ENCODE measurements at regions not wholly inside any gene's neighbourhood (a gene's known extent, or its start where the extent isn't known, plus 50 kb on each side); places are given as distances from the start of the nearest gene placed in this dataset.

DNA sequence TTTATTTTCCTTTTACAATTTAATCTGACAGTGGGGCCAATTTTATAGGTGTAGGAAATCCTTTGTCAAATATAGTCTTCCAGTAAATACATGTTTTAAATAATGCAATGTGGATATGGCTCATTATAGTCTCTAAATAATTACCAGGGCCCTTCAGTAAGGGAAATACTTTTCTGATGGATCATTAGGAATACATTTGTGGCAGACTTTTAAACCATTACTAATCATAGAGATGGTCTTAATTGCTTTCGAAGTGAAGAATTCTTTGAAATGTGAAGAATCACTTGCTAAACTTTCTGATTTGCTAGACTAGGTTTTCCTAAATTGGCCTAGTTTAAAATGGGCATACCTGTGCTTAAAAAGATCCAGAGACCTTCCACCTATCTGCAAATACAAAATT is 105.6 kb upstream of the ELL2 start:
- ATAC-seq (no peak), DNase-seq (no peak)
- no peaks in the 10 kb centered on the region for H3K27me3 Mint-ChIP-seq

GRCh38 chr5:96066386-96066719 is 104.7 kb upstream of the ELL2 start:
- H3K9me3 Mint-ChIP-seq = no peaks in the 10 kb centered on the region
- ATAC-seq (no peak), DNase-seq (no peak)
- no peaks in the 10 kb centered on the region for H3K36me3 Mint-ChIP-seq (ENCODE audit: low read depth)
- no peaks in the 10 kb centered on the region for H3K27me3 Mint-ChIP-seq
- peak overlapping the region; percentile 25 for H3K4me3 Mint-ChIP-seq
- peaks cover 71% of the 10 kb centered on the region for H3K4me1 Mint-ChIP-seq
- H3K27ac Mint-ChIP-seq = peak overlapping the region; percentile 91

More for the DNA sequence above, 105.6 kb upstream of the ELL2 start:
- Mint-ChIP-seq H3K4me1 (peaks cover 74% of the 10 kb centered on the region), H3K9me3 (no peaks in the 10 kb centered on the region), H3K36me3 (ENCODE audit: low read depth) (no peaks in the 10 kb centered on the region), H3K27ac (peak overlapping the region; percentile 87), H3K4me3 (no peak overlapping the region)

- Mint-ChIP-seq H3K9me3 (no peaks in the 10 kb centered on the region), H3K27ac (peak overlapping the region; percentile 91), H3K27me3 (peaks cover 3% of the 10 kb centered on the region), H3K4me3 (peak overlapping the region; percentile 25), H3K36me3 (ENCODE audit: low read depth) (no peaks in the 10 kb centered on the region), H3K4me1 (peaks cover 66% of the 10 kb centered on the region)
- ATAC-seq (peak; percentile 86), DNase-seq (no peak)
Observed at GRCh38 chr5:96065685-96066385, 104.2 kb upstream of the ELL2 start.

GRCh38 chr5:96064877-96065276 is 103.2 kb upstream of the ELL2 start:
- Mint-ChIP-seq H3K9me3 (no peaks in the 10 kb centered on the region), H3K36me3 (ENCODE audit: low read depth) (no peaks in the 10 kb centered on the region), H3K27me3 (peaks cover 3% of the 10 kb centered on the region), H3K27ac (peak overlapping the region; percentile 91), H3K4me1 (peaks cover 60% of the 10 kb centered on the region), H3K4me3 (peak overlapping the region; percentile 1)
- ATAC-seq = peak; percentile 49
- DNase-seq = no peak

GRCh38 chr5:96062836-96063235 is 101.2 kb upstream of the ELL2 start:
- no peak overlapping the region for H3K4me3 Mint-ChIP-seq
- H3K27me3 Mint-ChIP-seq = peaks cover 4% of the 10 kb centered on the region
- DNase-seq = no peak
- ATAC-seq = no peak
- no peaks in the 10 kb centered on the region for H3K9me3 Mint-ChIP-seq
- H3K36me3 Mint-ChIP-seq (ENCODE audit: low read depth) = no peaks in the 10 kb centered on the region
- peak overlapping the region; percentile 46 for H3K27ac Mint-ChIP-seq
- H3K4me1 Mint-ChIP-seq = peaks cover 55% of the 10 kb centered on the region

GRCh38 chr5:96058084-96058483 is 96.4 kb upstream of the ELL2 start:
- H3K36me3 Mint-ChIP-seq (ENCODE audit: low read depth) = no peaks in the 10 kb centered on the region
- H3K27ac Mint-ChIP-seq = no peak overlapping the region
- DNase-seq = no peak
- no peak overlapping the region for H3K4me3 Mint-ChIP-seq
- H3K27me3 Mint-ChIP-seq = peaks cover 19% of the 10 kb centered on the region
- ATAC-seq = no peak
- H3K9me3 Mint-ChIP-seq = no peaks in the 10 kb centered on the region
- H3K4me1 Mint-ChIP-seq = peaks cover 35% of the 10 kb centered on the region

- peaks cover 25% of the 10 kb centered on the region for H3K4me1 Mint-ChIP-seq
- DNase-seq = no peak
- peak; percentile 62 for ATAC-seq
- H3K27me3 Mint-ChIP-seq = peaks cover 19% of the 10 kb centered on the region
- peak overlapping the region; percentile 25 for H3K4me3 Mint-ChIP-seq
- H3K9me3 Mint-ChIP-seq = no peaks in the 10 kb centered on the region
- peaks cover 2% of the 10 kb centered on the region for H3K36me3 Mint-ChIP-seq (ENCODE audit: low read depth)
- H3K27ac Mint-ChIP-seq = peak overlapping the region; percentile 76
Observed at GRCh38 chr5:96054311-96055030, 92.8 kb upstream of the ELL2 start.

DNA sequence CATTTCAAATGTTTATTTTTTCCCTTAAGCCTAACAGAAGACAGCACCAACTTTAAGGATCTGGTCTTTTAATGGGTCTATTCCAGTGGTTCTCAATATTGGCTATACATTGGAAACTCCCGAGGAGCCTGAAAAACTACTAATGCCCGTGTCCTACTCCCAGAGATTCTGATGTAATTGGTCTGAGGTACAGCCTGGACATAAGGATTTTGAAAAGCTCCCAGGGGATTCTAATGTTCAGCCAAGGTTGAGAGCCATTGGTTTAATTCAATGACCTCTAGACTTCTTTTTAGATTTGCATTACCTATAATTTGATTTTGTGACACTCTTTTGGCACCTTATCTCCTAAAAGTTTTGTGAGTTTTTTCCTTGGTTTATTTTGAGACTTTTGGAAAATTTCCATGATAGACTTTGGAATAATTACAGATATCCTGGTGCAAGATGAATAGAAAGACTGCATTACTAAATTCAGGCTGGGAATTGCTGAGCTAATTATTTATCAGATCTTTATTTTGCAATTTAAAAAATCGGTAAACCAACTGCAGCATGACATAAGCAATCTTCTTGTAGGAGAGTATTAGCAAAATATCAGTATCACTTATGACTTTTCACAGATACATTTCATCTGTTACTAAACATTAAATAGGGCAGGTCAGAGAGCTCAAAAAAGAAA is 91.5 kb upstream of the ELL2 start:
- ATAC-seq = no peak
- H3K4me1 Mint-ChIP-seq = peaks cover 25% of the 10 kb centered on the region
- H3K27me3 Mint-ChIP-seq = peaks cover 19% of the 10 kb centered on the region
- no peak for DNase-seq
- no peak overlapping the region for H3K4me3 Mint-ChIP-seq
- no peaks in the 10 kb centered on the region for H3K9me3 Mint-ChIP-seq
- H3K36me3 Mint-ChIP-seq (ENCODE audit: low read depth) = peaks cover 2% of the 10 kb centered on the region
- no peak overlapping the region for H3K27ac Mint-ChIP-seq

- ATAC-seq (no peak), DNase-seq (no peak)
- Mint-ChIP-seq H3K4me1 (peaks cover 22% of the 10 kb centered on the region), H3K27me3 (peaks cover 13% of the 10 kb centered on the region), H3K27ac (no peak overlapping the region), H3K4me3 (no peak overlapping the region), H3K36me3 (ENCODE audit: low read depth) (peaks cover 2% of the 10 kb centered on the region), H3K9me3 (no peaks in the 10 kb centered on the region)
Observed at GRCh38 chr5:96052374-96052773, 90.7 kb upstream of the ELL2 start.

- no peak for DNase-seq
- Mint-ChIP-seq H3K36me3 (ENCODE audit: low read depth) (peaks cover 2% of the 10 kb centered on the region), H3K27me3 (peaks cover 9% of the 10 kb centered on the region), H3K27ac (no peak overlapping the region), H3K4me3 (no peak overlapping the region), H3K4me1 (peaks cover 22% of the 10 kb centered on the region), H3K9me3 (no peaks in the 10 kb centered on the region)
- no peak for ATAC-seq
Observed at GRCh38 chr5:96051401-96051830, 89.8 kb upstream of the ELL2 start.

GRCh38 chr5:96050273-96050880 is 88.7 kb upstream of the ELL2 start:
- no peaks in the 10 kb centered on the region for H3K9me3 Mint-ChIP-seq
- peaks cover 2% of the 10 kb centered on the region for H3K36me3 Mint-ChIP-seq (ENCODE audit: low read depth)
- H3K27me3 Mint-ChIP-seq = peaks cover 4% of the 10 kb centered on the region
- H3K4me3 Mint-ChIP-seq = no peak overlapping the region
- peaks cover 17% of the 10 kb centered on the region for H3K4me1 Mint-ChIP-seq
- DNase-seq (no peak), ATAC-seq (no peak)
- no peak overlapping the region for H3K27ac Mint-ChIP-seq

- no peak for ATAC-seq
- H3K36me3 Mint-ChIP-seq (ENCODE audit: low read depth) = peaks cover 2% of the 10 kb centered on the region
- peaks cover 10% of the 10 kb centered on the region for H3K4me1 Mint-ChIP-seq
- H3K9me3 Mint-ChIP-seq = no peaks in the 10 kb centered on the region
- H3K27ac Mint-ChIP-seq = no peak overlapping the region
- H3K4me3 Mint-ChIP-seq = no peak overlapping the region
- H3K27me3 Mint-ChIP-seq = peaks cover 4% of the 10 kb centered on the region
- no peak for DNase-seq
Observed at GRCh38 chr5:96049398-96050272, 88.0 kb upstream of the ELL2 start.

DNA sequence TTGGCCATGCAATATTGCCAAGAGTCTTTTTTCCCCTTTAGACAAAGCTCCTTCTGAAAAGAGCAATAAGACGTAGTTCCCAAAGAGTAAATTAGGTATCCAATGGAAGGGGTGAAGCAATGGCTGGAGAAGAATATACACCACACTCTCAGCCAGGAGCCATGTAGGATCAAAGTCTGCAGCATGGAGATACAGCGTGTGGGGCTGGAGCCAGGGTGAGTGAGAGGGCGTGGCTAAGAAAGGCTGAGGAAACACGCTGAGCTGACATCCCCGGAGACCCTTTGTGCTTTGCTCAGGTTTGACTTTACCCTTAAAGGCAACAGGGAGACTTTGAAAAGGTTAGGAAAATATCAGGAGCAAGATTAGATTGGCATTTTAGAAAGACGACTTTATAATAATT is 87.1 kb upstream of the ELL2 start:
- Mint-ChIP-seq H3K4me3 (no peak overlapping the region), H3K4me1 (peaks cover 2% of the 10 kb centered on the region), H3K27me3 (peaks cover 4% of the 10 kb centered on the region), H3K36me3 (ENCODE audit: low read depth) (peaks cover 2% of the 10 kb centered on the region), H3K9me3 (no peaks in the 10 kb centered on the region), H3K27ac (no peak overlapping the region)
- ATAC-seq (no peak), DNase-seq (no peak)

GRCh38 chr5:96045888-96046287 is 84.2 kb upstream of the ELL2 start:
- H3K36me3 Mint-ChIP-seq (ENCODE audit: low read depth) = no peaks in the 10 kb centered on the region
- no peak for ATAC-seq
- DNase-seq = no peak
- no peaks in the 10 kb centered on the region for H3K4me1 Mint-ChIP-seq
- no peak overlapping the region for H3K27ac Mint-ChIP-seq
- H3K9me3 Mint-ChIP-seq = no peaks in the 10 kb centered on the region
- H3K4me3 Mint-ChIP-seq = no peak overlapping the region
- H3K27me3 Mint-ChIP-seq = peaks cover 2% of the 10 kb centered on the region
